SK-N-SH treated with all-trans-retinoic acid at 6 μM for 48 hours (cell line): ENCODE measurements at regions not wholly inside any gene's neighbourhood (a gene's known extent, or its start where the extent isn't known, plus 50 kb on each side); places are given as distances from the start of the nearest gene placed in this dataset.

Source experiments
- ATAC-seq: fragments of 200-7000 bp; cut with Tn5 transposase; 3 replicates; pipeline ENCODE4 v1.9.1; 2020; ENCODE audit warnings: mild to moderate bottlenecking, moderate library complexity
- ARNTL ChIP-seq: fragments of 450-650 bp; formaldehyde crosslinking; IDR thresholded peaks from 2 replicates; pipeline ENCODE4 v1.5.0; 2020; ENCODE audit warnings: low read depth, mild to moderate bottlenecking, moderate library complexity, borderline replicate concordance
- BACH2 ChIP-seq: fragments of 250-450 bp; sonication (Bioruptor Pico); IDR thresholded peaks from 2 replicates; pipeline ENCODE4 v1.9.0; 2021; ENCODE audit warnings: mild to moderate bottlenecking, borderline replicate concordance
- CREB5 ChIP-seq: fragments of 250-450 bp; sonication (Bioruptor Pico); IDR thresholded peaks from 2 replicates; pipeline ENCODE4 v1.5.1; 2020; ENCODE audit warnings: low read depth, mild to moderate bottlenecking, moderate library complexity
- CSDC2 ChIP-seq: fragments of 250-450 bp; sonication (Bioruptor Pico); IDR thresholded peaks from 2 replicates; pipeline ENCODE4 v1.5.0; 2020; ENCODE audit warnings: mild to moderate bottlenecking, moderate library complexity
- CSRNP3 ChIP-seq: fragments of 250-450 bp; sonication (Bioruptor Pico); IDR thresholded peaks from 2 replicates; pipeline ENCODE4 v1.5.1; 2021; ENCODE audit warnings: mild to moderate bottlenecking, moderate library complexity
- ESRRG ChIP-seq: fragments of 250-450 bp; sonication (Bioruptor Pico); IDR thresholded peaks from 2 replicates; pipeline ENCODE4 v1.6.1; 2021; ENCODE audit warnings: mild to moderate bottlenecking
- GLIS3 ChIP-seq: fragments of 250-450 bp; sonication (Bioruptor Pico); IDR thresholded peaks from 2 replicates; pipeline ENCODE4 v1.5.0; 2020; ENCODE audit warnings: mild to moderate bottlenecking, moderate library complexity
- ISL1 ChIP-seq: fragments of 250-450 bp; sonication (Bioruptor Pico); IDR thresholded peaks from 2 replicates; pipeline ENCODE4 v2.1.2; 2022; ENCODE audit warnings: mild to moderate bottlenecking, moderate library complexity
- OSR1 ChIP-seq: fragments of 250-450 bp; sonication (Bioruptor Pico); IDR thresholded peaks from 2 replicates; pipeline ENCODE4 v1.8.0; 2022; ENCODE audit warnings: moderate library complexity, mild to moderate bottlenecking, inconsistent platforms
- PATZ1 ChIP-seq: fragments of 250-450 bp; sonication (Bioruptor Pico); IDR thresholded peaks from 2 replicates; pipeline ENCODE4 v1.8.0; 2020; ENCODE audit warnings: mild to moderate bottlenecking, moderate library complexity, borderline replicate concordance
- POU6F1 ChIP-seq: fragments of 250-450 bp; sonication (Bioruptor Pico); IDR thresholded peaks from 2 replicates; pipeline ENCODE4 v1.8.0; 2021; ENCODE audit warnings: low read depth, mild to moderate bottlenecking, moderate library complexity, borderline replicate concordance
- PPARA ChIP-seq: fragments of 250-450 bp; sonication (Bioruptor Pico); IDR thresholded peaks from 2 replicates; pipeline ENCODE4 v1.5.0; 2020; ENCODE audit warnings: mild to moderate bottlenecking, borderline replicate concordance
- RARB ChIP-seq: fragments of 250-450 bp; sonication (Bioruptor Pico); IDR thresholded peaks from 2 replicates; pipeline ENCODE4 v1.8.0; 2021; ENCODE audit warnings: mild to moderate bottlenecking, moderate library complexity
- SNAI2 ChIP-seq: fragments of 250-450 bp; sonication (Bioruptor Pico); IDR thresholded peaks from 2 replicates; pipeline ENCODE4 v1.5.0; 2020; ENCODE audit warnings: mild to moderate bottlenecking, moderate library complexity
- TCF4 ChIP-seq: fragments of 250-450 bp; sonication (Bioruptor Pico); IDR thresholded peaks from 2 replicates; pipeline ENCODE4 v1.8.0; 2021; ENCODE audit warnings: mild to moderate bottlenecking, moderate library complexity, borderline replicate concordance
- TOX ChIP-seq: fragments of 250-450 bp; sonication (Bioruptor Pico); IDR thresholded peaks from 2 replicates; pipeline ENCODE4 v1.8.0; 2021; ENCODE audit warnings: mild to moderate bottlenecking, moderate library complexity, borderline replicate concordance
- ZC3H10 ChIP-seq: fragments of 250-450 bp; sonication (Bioruptor Pico); IDR thresholded peaks from 2 replicates; pipeline ENCODE4 v1.5.1; 2021; ENCODE audit warnings: mild to moderate bottlenecking, moderate library complexity
- ZFP3 ChIP-seq: fragments of 250-450 bp; sonication (Bioruptor Pico); IDR thresholded peaks from 2 replicates; pipeline ENCODE4 v1.5.0; 2020; ENCODE audit warnings: mild to moderate bottlenecking, moderate library complexity
- ZFP30 ChIP-seq: fragments of 450-650 bp; formaldehyde crosslinking; IDR thresholded peaks from 2 replicates; pipeline ENCODE4 v1.5.0; 2022; ENCODE audit warnings: mild to moderate bottlenecking, moderate library complexity
- ZNF565 ChIP-seq: fragments of 450-650 bp; formaldehyde crosslinking; conservative IDR thresholded peaks from 2 replicates; pipeline ENCODE4 v1.5.0; 2020; ENCODE audit warnings: low read depth, mild to moderate bottlenecking, moderate library complexity
- ZNF70 ChIP-seq: fragments of 450-650 bp; formaldehyde crosslinking; IDR thresholded peaks from 2 replicates; pipeline ENCODE4 v1.5.0; 2020; ENCODE audit warnings: mild to moderate bottlenecking, moderate library complexity
- ZNF8 ChIP-seq: fragments of 450-650 bp; formaldehyde crosslinking; IDR thresholded peaks from 2 replicates; pipeline ENCODE4 v1.5.0; 2020; ENCODE audit warnings: mild to moderate bottlenecking, moderate library complexity

- TF ChIP-seq CSDC2 (CRISPR knock-in tag): no peak
- TF ChIP-seq RARB: no peak
- no peak for TF ChIP-seq PATZ1 (CRISPR knock-in tag)
- no peak for TF ChIP-seq ZNF565 (CRISPR knock-in tag)
- TF ChIP-seq ZNF70 (CRISPR knock-in tag): no peak
- no peak for TF ChIP-seq BACH2
- no peak for TF ChIP-seq ISL1 (CRISPR knock-in tag)
- TF ChIP-seq, all 23 proteins: peak for 0
- ATAC-seq: no peak
These were observed 187.5 kb upstream of the CNTN3 start for GRCh38 chr3:74801924-74802323.

GRCh38 chr3:74789111-74789510, 174.7 kb upstream of the CNTN3 start:
- no peak for ATAC-seq
- TF ChIP-seq ZFP3 (CRISPR knock-in tag) (no peak), ESRRG (CRISPR knock-in tag) (no peak), CSDC2 (CRISPR knock-in tag) (no peak), ZFP30 (CRISPR knock-in tag) (no peak), POU6F1 (no peak), TOX (CRISPR knock-in tag) (no peak), PPARA (no peak), OSR1 (no peak), BACH2 (no peak), ZNF565 (CRISPR knock-in tag) (no peak), ZC3H10 (CRISPR knock-in tag) (no peak), ZNF8 (CRISPR knock-in tag) (no peak), ZNF70 (CRISPR knock-in tag) (no peak), TCF4 (CRISPR knock-in tag) (no peak)

GRCh38 chr3:74787011-74787410, 172.6 kb upstream of the CNTN3 start:
- no peak for TF ChIP-seq OSR1
- TF ChIP-seq ISL1 (CRISPR knock-in tag): no peak
- no peak for TF ChIP-seq POU6F1
- no peak for TF ChIP-seq GLIS3 (CRISPR knock-in tag)
- TF ChIP-seq ZC3H10 (CRISPR knock-in tag): no peak
- no peak for TF ChIP-seq ZNF8 (CRISPR knock-in tag)
- TF ChIP-seq CREB5 (CRISPR knock-in tag): no peak
- no peak for TF ChIP-seq TOX (CRISPR knock-in tag)
- no peak for TF ChIP-seq CSRNP3 (CRISPR knock-in tag)
- TF ChIP-seq PATZ1 (CRISPR knock-in tag): no peak
- TF ChIP-seq ZNF565 (CRISPR knock-in tag): no peak
- TF ChIP-seq CSDC2 (CRISPR knock-in tag): no peak
- TF ChIP-seq ARNTL: no peak
- no peak for TF ChIP-seq ZFP30 (CRISPR knock-in tag)
- TF ChIP-seq SNAI2 (CRISPR knock-in tag): no peak
- no peak for TF ChIP-seq ESRRG (CRISPR knock-in tag)
- ATAC-seq: no peak
